Caco-2 (cell line): ENCODE measurements at regions not wholly inside any gene's neighbourhood (a gene's known extent, or its start where the extent isn't known, plus 50 kb on each side); places are given as distances from the start of the nearest gene placed in this dataset.

Experiments used
- BruUV-seq: library from RNA; stranded (reverse); fragments of 400-500 nt; replicated peaks from 2 replicates; lab custom pipeline; 2021; lab: Mats Ljungman, UMichigan
- CTCF ChIA-PET: fragments of 300-600 bp; sonication (Branson Sonifier 250); formaldehyde crosslinking; loops from one replicate; lab custom pipeline; 2022; ENCODE audit warnings: antibody characterized with exemption; lab: Charles Lee
- POLR2A ChIA-PET: fragments of 300-600 bp; sonication (Branson Sonifier 250); formaldehyde crosslinking; loops from one replicate; lab custom pipeline; 2022; ENCODE audit warnings: antibody characterized with exemption; lab: Charles Lee
- DNase-seq, 2 experiments: peaks; one replicate each; pipeline versions ENCODE4 v3.0.0 to v3.0.0-alpha.2; 2020 to 2022
- H3K27me3 ChIP-seq: replicated peaks from 2 replicates; pipeline ENCODE4 v1.6.0; 2011; ENCODE audit warnings: low read length; ENCODE audit not compliant: control insufficient read depth, insufficient read depth
- H3K36me3 ChIP-seq: 2 replicates; pipeline ENCODE4 v1.5.1; 2011; ENCODE audit warnings: low read length; ENCODE audit not compliant: control insufficient read depth, insufficient read depth
- H3K4me1 ChIP-seq: fragments of 250-450 bp; sonication (Bioruptor Pico); 2 replicates; pipeline ENCODE4 v1.5.1; 2020; ENCODE audit warnings: mild to moderate bottlenecking
- H3K4me3 ChIP-seq: 2 replicates; pipeline ENCODE4 v1.5.1; 2011; ENCODE audit warnings: low read depth, mild to moderate bottlenecking, control low read depth, low read length
- H3K9me3 ChIP-seq: fragments of 250-450 bp; sonication (Bioruptor Pico); 2 replicates; pipeline ENCODE4 v1.5.1; 2020; ENCODE audit warnings: mild to moderate bottlenecking, moderate library complexity
- H3K27ac Mint-ChIP-seq: one replicate; pipeline ENCODE4 v1.8.0; 2022; ENCODE audit warnings: mixed read lengths; ENCODE audit not compliant: unreplicated experiment
- H3K27me3 Mint-ChIP-seq: one replicate; pipeline ENCODE4 v1.8.0; 2022; ENCODE audit warnings: mixed read lengths; ENCODE audit not compliant: insufficient read depth, unreplicated experiment
- H3K36me3 Mint-ChIP-seq: one replicate; pipeline ENCODE4 v1.8.0; 2022; ENCODE audit warnings: mild to moderate bottlenecking, mixed read lengths; ENCODE audit not compliant: insufficient read depth, unreplicated experiment
- H3K4me1 Mint-ChIP-seq: one replicate; pipeline ENCODE4 v1.8.0; 2022; ENCODE audit warnings: low read depth, mixed read lengths; ENCODE audit not compliant: unreplicated experiment
- H3K4me3 Mint-ChIP-seq: one replicate; pipeline ENCODE4 v1.8.0; 2022; ENCODE audit warnings: mild to moderate bottlenecking, moderate library complexity, mixed read lengths; ENCODE audit not compliant: unreplicated experiment
- H3K9me3 Mint-ChIP-seq: one replicate; pipeline ENCODE4 v1.8.0; 2022; ENCODE audit warnings: mixed read lengths; ENCODE audit not compliant: unreplicated experiment
- CTCF ChIP-seq, 2 experiments: fragments of 200-600 bp in 1 of 2; IDR thresholded peaks; 1 replicate in 1 of 2; 2 replicates in 1 of 2; pipeline versions ENCODE4 v1.5.1 to v1.8.0; 2011 to 2022; ENCODE audit warnings: antibody characterized with exemption in 1 of 2, control low read depth in 1 of 2, inconsistent platforms in 1 of 2, low read depth in 1 of 2, low read length in 1 of 2, mild to moderate bottlenecking in 1 of 2, moderate library complexity in 1 of 2; ENCODE audit not compliant: insufficient read depth in 1 of 2, severe bottlenecking in 1 of 2, unreplicated experiment in 1 of 2
- intact Hi-C: fragments of 100-400 bp; cut with micrococcal nuclease; formaldehyde crosslinking; loops from one replicate; pipeline ENCODE4 v1.10.0; 2022; ENCODE audit not compliant: unreplicated experiment

GRCh38 chr1:82452096-82452495, 651.4 kb downstream of the ADGRL2 start:
- H3K4me1 Mint-ChIP-seq, result no peaks in the 10 kb centered on the region
- ChIA-PET POLR2A (no interaction called here), CTCF (no interaction called here)
- H3K27ac Mint-ChIP-seq, result no peak overlapping the region
- H3K9me3 Mint-ChIP-seq, result peaks cover 9% of the 10 kb centered on the region
- Histone ChIP-seq H3K9me3 (no peaks in the 10 kb centered on the region), H3K4me3 (no peak overlapping the region), H3K4me1 (no peaks in the 10 kb centered on the region), H3K36me3 (no peaks in the 10 kb centered on the region), H3K27me3 (no peaks in the 10 kb centered on the region)
- no peak overlapping the region for H3K4me3 Mint-ChIP-seq
- DNase-seq, result no peak
- no peaks in the 10 kb centered on the region for H3K36me3 Mint-ChIP-seq
- intact Hi-C loops, result no loop called here
- BruUV-seq, result no TSS peak
- peaks cover 4% of the 10 kb centered on the region for H3K27me3 Mint-ChIP-seq
- no peak for TF ChIP-seq CTCF (IDR thresholded peaks at IDR 0.05; ENCODE audit: insufficient read depth in 1 of 2, low read depth in 1 of 2, low read length in 1 of 2, severe bottlenecking in 1 of 2, unreplicated experiment in 1 of 2)

- intact Hi-C loops, result no loop called here
These were observed 650.5 kb downstream of the ADGRL2 start for GRCh38 chr1:82451191-82451590.

GRCh38 chr1:82449506-82450057, 648.8 kb downstream of the ADGRL2 start:
- no TSS peak for BruUV-seq
- Histone ChIP-seq H3K9me3 (no peaks in the 10 kb centered on the region), H3K4me1 (no peaks in the 10 kb centered on the region), H3K27me3 (no peaks in the 10 kb centered on the region), H3K36me3 (no peaks in the 10 kb centered on the region), H3K4me3 (no peak overlapping the region)
- H3K4me3 Mint-ChIP-seq, result no peak overlapping the region
- ChIA-PET CTCF (no interaction called here), POLR2A (no interaction called here)
- H3K9me3 Mint-ChIP-seq, result peaks cover 9% of the 10 kb centered on the region
- no peak for DNase-seq
- peaks cover 6% of the 10 kb centered on the region for H3K27me3 Mint-ChIP-seq
- no peak for TF ChIP-seq CTCF (IDR thresholded peaks at IDR 0.05; ENCODE audit: insufficient read depth in 1 of 2, low read depth in 1 of 2, low read length in 1 of 2, severe bottlenecking in 1 of 2, unreplicated experiment in 1 of 2)
- no peaks in the 10 kb centered on the region for H3K36me3 Mint-ChIP-seq
- no peaks in the 10 kb centered on the region for H3K4me1 Mint-ChIP-seq
- H3K27ac Mint-ChIP-seq, result no peak overlapping the region
- intact Hi-C loops, result no loop called here

More at GRCh38 chr1:82451191-82451590, 650.5 kb downstream of the ADGRL2 start:
- no peak overlapping the region for H3K27ac Mint-ChIP-seq
- no peaks in the 10 kb centered on the region for H3K4me1 Mint-ChIP-seq
- Histone ChIP-seq H3K36me3 (no peaks in the 10 kb centered on the region), H3K4me1 (no peaks in the 10 kb centered on the region), H3K9me3 (no peaks in the 10 kb centered on the region), H3K27me3 (no peaks in the 10 kb centered on the region), H3K4me3 (no peak overlapping the region)
- H3K4me3 Mint-ChIP-seq, result no peak overlapping the region
- DNase-seq, result no peak
- H3K36me3 Mint-ChIP-seq, result no peaks in the 10 kb centered on the region
- ChIA-PET CTCF (no interaction called here), POLR2A (no interaction called here)
- H3K27me3 Mint-ChIP-seq, result peaks cover 6% of the 10 kb centered on the region
- peaks cover 9% of the 10 kb centered on the region for H3K9me3 Mint-ChIP-seq
- BruUV-seq, result no TSS peak
- no peak for TF ChIP-seq CTCF (IDR thresholded peaks at IDR 0.05; ENCODE audit: insufficient read depth in 1 of 2, low read depth in 1 of 2, low read length in 1 of 2, severe bottlenecking in 1 of 2, unreplicated experiment in 1 of 2)
